Fibroblast of lung (primary cell): ENCODE measurements at regions not wholly inside any gene's neighbourhood (a gene's known extent, or its start where the extent isn't known, plus 50 kb on each side); places are given as distances from the start of the nearest gene placed in this dataset.

Experiments
- CTCF ChIP-seq, 2 donors: IDR thresholded peaks in 1 of 2; conservative IDR thresholded peaks in 1 of 2; 1 replicate in 1 of 2; 2 replicates in 1 of 2; pipeline ENCODE4 v1.5.1; 2011 to 2012; ENCODE audit warnings: low read length in 2 of 2, control low read depth in 1 of 2, inconsistent platforms in 1 of 2, low read depth in 1 of 2, mild to moderate bottlenecking in 1 of 2
- EZH2 ChIP-seq: IDR thresholded peaks from 2 replicates; pipeline ENCODE4 v1.5.1; 2012; ENCODE audit warnings: low read length, control low read depth, mild to moderate bottlenecking; ENCODE audit errors: missing control alignments

- no peak for TF ChIP-seq CTCF (conservative IDR thresholded peaks at IDR 0.05 in 1 of 2, IDR thresholded peaks at IDR 0.05 in 1 of 2; ENCODE audit: low read depth in 1 of 2, low read length in 2 of 2)
- no peak for TF ChIP-seq EZH2
Measured at GRCh38 chr3:110903771-110904519, 167.7 kb upstream of the NECTIN3 start.
